Endothelial cell (in vitro differentiated cells): ENCODE measurements at regions not wholly inside any gene's neighbourhood (a gene's known extent, or its start where the extent isn't known, plus 50 kb on each side); places are given as distances from the start of the nearest gene placed in this dataset.

Source experiments
- DNase-seq: peaks from one replicate; pipeline ENCODE4 v3.0.0; 2021; ENCODE audit warnings: low spot score
- H3K27ac Mint-ChIP-seq: one replicate; pipeline ENCODE4 v1.8.0; 2021; ENCODE audit warnings: mixed read lengths, inconsistent platforms; ENCODE audit not compliant: unreplicated experiment
- H3K27me3 Mint-ChIP-seq: one replicate; pipeline ENCODE4 v1.8.0; 2021; ENCODE audit warnings: mild to moderate bottlenecking, moderate library complexity, mixed read lengths, inconsistent platforms; ENCODE audit not compliant: unreplicated experiment
- H3K36me3 Mint-ChIP-seq: one replicate; pipeline ENCODE4 v1.8.0; 2021; ENCODE audit warnings: mild to moderate bottlenecking, low read depth, mixed read lengths, inconsistent platforms; ENCODE audit not compliant: unreplicated experiment
- H3K4me1 Mint-ChIP-seq: one replicate; pipeline ENCODE4 v1.8.0; 2021; ENCODE audit warnings: mild to moderate bottlenecking, mixed read lengths, inconsistent platforms; ENCODE audit not compliant: unreplicated experiment
- H3K4me3 Mint-ChIP-seq: one replicate; pipeline ENCODE4 v1.8.0; 2021; ENCODE audit warnings: mild to moderate bottlenecking, mixed read lengths, inconsistent platforms; ENCODE audit not compliant: unreplicated experiment
- H3K9me3 Mint-ChIP-seq: one replicate; pipeline ENCODE4 v1.8.0; 2021; ENCODE audit warnings: mixed read lengths, inconsistent platforms; ENCODE audit not compliant: unreplicated experiment
- TF ChIP-seq, protein P1 (sequence below): fragments of 200-600 bp; sonication (generic); IDR thresholded peaks from one replicate; pipeline ENCODE4 v1.5.0; 2021; ENCODE audit warnings: antibody characterized with exemption; ENCODE audit not compliant: unreplicated experiment

DNA sequence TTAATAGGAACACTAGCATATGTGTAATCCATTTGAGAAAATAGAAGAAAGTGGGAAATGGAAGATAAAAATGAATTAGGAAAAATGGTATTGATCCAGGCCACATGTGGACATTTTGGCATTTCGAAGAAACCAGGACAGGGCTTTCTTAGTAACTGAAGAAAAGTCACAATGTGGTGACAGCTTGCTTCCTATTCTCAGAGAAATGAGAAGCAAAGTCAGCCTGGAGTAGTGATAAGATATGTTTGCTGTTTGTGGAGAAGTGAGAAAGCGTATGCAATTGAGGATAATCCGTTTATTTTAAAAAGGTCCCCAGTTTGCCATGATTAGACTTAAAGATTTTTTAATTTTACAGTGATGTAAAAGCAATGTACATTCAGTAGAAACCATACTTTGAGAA lies 127.9 kb downstream of the SLITRK6 start:
- Mint-ChIP-seq H3K4me3 (no peak overlapping the region), H3K9me3 (peaks cover 5% of the 10 kb centered on the region), H3K27me3 (no peaks in the 10 kb centered on the region), H3K27ac (no peak overlapping the region), H3K4me1 (peaks cover 5% of the 10 kb centered on the region), H3K36me3 (no peaks in the 10 kb centered on the region)
- TF ChIP-seq, protein P1, sequence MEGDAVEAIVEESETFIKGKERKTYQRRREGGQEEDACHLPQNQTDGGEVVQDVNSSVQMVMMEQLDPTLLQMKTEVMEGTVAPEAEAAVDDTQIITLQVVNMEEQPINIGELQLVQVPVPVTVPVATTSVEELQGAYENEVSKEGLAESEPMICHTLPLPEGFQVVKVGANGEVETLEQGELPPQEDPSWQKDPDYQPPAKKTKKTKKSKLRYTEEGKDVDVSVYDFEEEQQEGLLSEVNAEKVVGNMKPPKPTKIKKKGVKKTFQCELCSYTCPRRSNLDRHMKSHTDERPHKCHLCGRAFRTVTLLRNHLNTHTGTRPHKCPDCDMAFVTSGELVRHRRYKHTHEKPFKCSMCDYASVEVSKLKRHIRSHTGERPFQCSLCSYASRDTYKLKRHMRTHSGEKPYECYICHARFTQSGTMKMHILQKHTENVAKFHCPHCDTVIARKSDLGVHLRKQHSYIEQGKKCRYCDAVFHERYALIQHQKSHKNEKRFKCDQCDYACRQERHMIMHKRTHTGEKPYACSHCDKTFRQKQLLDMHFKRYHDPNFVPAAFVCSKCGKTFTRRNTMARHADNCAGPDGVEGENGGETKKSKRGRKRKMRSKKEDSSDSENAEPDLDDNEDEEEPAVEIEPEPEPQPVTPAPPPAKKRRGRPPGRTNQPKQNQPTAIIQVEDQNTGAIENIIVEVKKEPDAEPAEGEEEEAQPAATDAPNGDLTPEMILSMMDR, result no peak
- no peak for DNase-seq

DNA sequence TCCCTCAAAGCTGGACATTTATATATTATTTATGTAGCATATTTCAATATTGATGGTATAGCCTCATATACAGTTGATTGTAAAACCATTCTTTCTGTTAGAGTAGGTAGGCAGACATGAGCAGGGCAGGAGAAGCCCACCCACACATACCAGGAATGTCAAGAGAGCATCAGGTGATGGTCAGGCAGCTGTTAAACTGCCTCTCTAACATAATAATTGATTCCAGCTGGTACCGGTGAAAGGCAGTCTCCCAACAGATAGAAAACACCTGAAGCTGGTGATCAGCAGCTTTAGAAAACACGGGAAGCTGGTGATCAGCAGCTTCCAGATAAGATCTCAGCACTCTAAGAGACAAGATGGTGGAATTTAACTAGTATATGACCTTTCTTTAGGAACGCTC lies 132.9 kb downstream of the SLITRK6 start:
- Mint-ChIP-seq H3K4me3 (no peak overlapping the region), H3K9me3 (no peaks in the 10 kb centered on the region), H3K36me3 (no peaks in the 10 kb centered on the region), H3K27me3 (no peaks in the 10 kb centered on the region), H3K27ac (no peak overlapping the region), H3K4me1 (peaks cover 8% of the 10 kb centered on the region)
- no peak for DNase-seq
- TF ChIP-seq, protein P1, result no peak

DNA sequence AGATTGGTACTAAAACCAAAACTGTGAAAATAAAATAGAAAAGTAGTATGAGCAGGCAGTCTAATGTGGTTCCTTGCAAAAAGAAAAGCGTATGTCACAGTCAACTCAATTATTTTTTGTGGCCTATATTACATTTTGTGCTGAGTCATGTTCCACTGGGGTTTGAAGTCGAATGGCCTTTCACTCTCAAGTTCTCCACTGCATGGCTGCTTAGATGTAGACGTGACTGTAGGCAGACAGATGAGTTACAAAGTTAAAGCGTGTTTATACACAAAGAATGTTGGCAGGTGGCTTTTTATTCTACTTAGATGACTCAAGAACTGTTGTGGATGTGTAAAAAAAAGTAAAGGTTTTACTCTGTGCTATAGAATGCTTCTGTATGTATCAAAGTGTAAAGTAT lies 133.9 kb downstream of the SLITRK6 start:
- Mint-ChIP-seq H3K9me3 (no peaks in the 10 kb centered on the region), H3K4me1 (peaks cover 8% of the 10 kb centered on the region), H3K27me3 (no peaks in the 10 kb centered on the region), H3K27ac (no peak overlapping the region), H3K4me3 (no peak overlapping the region), H3K36me3 (no peaks in the 10 kb centered on the region)
- DNase-seq, result no peak
- TF ChIP-seq, protein P1, result no peak

DNA sequence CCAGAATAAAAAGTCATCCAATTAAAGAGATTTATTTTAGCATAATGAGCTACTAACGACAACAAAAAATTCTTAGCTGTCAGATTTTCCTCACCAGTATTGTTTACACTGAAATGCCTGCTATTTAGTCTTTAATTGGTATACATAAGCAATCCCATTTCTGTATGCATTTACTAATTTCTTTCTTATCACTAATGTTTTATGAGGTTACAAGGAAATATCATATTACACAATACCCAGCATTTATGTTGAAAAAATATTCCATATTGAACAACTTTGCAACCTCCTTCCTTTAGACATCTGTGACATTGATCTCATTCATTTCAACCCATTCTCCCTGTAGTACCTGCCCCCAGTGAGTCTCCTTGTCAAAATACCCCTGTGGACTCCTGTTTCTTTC lies 135.4 kb downstream of the SLITRK6 start:
- no peaks in the 10 kb centered on the region for H3K36me3 Mint-ChIP-seq
- peaks cover 8% of the 10 kb centered on the region for H3K4me1 Mint-ChIP-seq
- DNase-seq, result no peak
- no peak overlapping the region for H3K4me3 Mint-ChIP-seq
- no peaks in the 10 kb centered on the region for H3K27me3 Mint-ChIP-seq
- H3K9me3 Mint-ChIP-seq, result no peaks in the 10 kb centered on the region
- TF ChIP-seq, protein P1, result no peak
- no peak overlapping the region for H3K27ac Mint-ChIP-seq

DNA sequence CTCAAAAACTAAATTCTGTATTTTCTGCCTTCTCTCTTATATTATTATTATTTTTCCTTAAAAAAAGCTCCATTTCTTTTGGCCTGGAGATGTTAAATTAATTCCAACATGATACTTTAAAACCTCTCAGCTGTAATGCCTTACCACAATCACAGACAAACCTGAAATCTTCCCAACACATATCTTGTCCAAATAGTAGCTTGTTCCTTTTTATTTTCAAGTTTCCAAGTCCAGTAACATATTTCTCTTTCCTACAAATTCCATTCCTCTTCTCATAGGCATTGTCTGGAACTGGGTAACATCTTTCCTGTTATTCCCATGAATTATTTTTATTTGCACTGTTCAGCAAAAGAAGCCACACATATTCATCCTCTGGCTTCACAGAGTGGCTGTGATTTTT lies 137.0 kb downstream of the SLITRK6 start:
- no peak overlapping the region for H3K27ac Mint-ChIP-seq
- TF ChIP-seq, protein P1, result no peak
- H3K36me3 Mint-ChIP-seq, result no peaks in the 10 kb centered on the region
- H3K9me3 Mint-ChIP-seq, result no peaks in the 10 kb centered on the region
- no peaks in the 10 kb centered on the region for H3K27me3 Mint-ChIP-seq
- peaks cover 8% of the 10 kb centered on the region for H3K4me1 Mint-ChIP-seq
- H3K4me3 Mint-ChIP-seq, result no peak overlapping the region
- DNase-seq, result no peak
